DND-41 (cell line): ENCODE measurements at regions not wholly inside any gene's neighbourhood (a gene's known extent, or its start where the extent isn't known, plus 50 kb on each side); places are given as distances from the start of the nearest gene placed in this dataset.

ENCODE experiments used
- EZH2 ChIP-seq: IDR thresholded peaks from 3 replicates; pipeline ENCODE4 v1.6.1; 2012; ENCODE audit warnings: borderline replicate concordance, low read depth, mild to moderate bottlenecking, moderate library complexity, low read length, inconsistent platforms; ENCODE audit not compliant: severe bottlenecking
- TF ChIP-seq, protein P1 (sequence below): IDR thresholded peaks from 2 replicates; pipeline ENCODE4 v1.5.1; 2012; ENCODE audit warnings: borderline replicate concordance, low read length, moderate library complexity, mild to moderate bottlenecking; ENCODE audit not compliant: poor library complexity, severe bottlenecking; ENCODE audit errors: extremely low read depth

DNA sequence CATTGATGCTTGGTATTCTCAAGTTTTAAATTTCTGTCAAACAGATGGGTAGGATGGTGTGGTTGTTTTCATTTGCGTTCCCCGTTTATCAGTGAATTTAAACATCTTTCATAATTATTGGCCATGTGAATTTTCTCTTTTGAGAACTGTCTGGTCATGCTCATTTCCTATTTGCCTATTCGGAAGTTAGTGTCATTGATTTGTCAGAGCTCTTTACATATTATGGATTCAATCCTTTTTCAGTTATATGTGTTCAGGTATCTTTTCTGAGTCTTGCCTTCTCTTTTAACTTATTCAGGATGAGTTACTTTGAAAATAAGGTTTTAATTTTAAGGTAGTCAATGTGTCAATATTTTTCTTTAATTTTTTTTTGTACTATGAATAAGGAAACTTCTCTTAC, 315.7 kb downstream of the MN1 start:
- TF ChIP-seq, protein P1, sequence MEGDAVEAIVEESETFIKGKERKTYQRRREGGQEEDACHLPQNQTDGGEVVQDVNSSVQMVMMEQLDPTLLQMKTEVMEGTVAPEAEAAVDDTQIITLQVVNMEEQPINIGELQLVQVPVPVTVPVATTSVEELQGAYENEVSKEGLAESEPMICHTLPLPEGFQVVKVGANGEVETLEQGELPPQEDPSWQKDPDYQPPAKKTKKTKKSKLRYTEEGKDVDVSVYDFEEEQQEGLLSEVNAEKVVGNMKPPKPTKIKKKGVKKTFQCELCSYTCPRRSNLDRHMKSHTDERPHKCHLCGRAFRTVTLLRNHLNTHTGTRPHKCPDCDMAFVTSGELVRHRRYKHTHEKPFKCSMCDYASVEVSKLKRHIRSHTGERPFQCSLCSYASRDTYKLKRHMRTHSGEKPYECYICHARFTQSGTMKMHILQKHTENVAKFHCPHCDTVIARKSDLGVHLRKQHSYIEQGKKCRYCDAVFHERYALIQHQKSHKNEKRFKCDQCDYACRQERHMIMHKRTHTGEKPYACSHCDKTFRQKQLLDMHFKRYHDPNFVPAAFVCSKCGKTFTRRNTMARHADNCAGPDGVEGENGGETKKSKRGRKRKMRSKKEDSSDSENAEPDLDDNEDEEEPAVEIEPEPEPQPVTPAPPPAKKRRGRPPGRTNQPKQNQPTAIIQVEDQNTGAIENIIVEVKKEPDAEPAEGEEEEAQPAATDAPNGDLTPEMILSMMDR, result no peak
- no peak for TF ChIP-seq EZH2
